ENCODE measurements at regions not wholly inside any gene's neighbourhood (a gene's known extent, or its start where the extent isn't known, plus 50 kb on each side); places are given as distances from the start of the nearest gene placed in this dataset.

GRCh38 chr1:73953586-73953985, 244.4 kb downstream of the LRRIQ3 start:
- TF ChIP-seq CTCF (IDR thresholded peaks at IDR 0.05; ENCODE audit: low read length) (no peak), EZH2 (IDR thresholded peaks at IDR 0.05; ENCODE audit: borderline replicate concordance, low read length) (no peak)

Data from OCI-LY1 (cell line).